ENCODE measurements at regions not wholly inside any gene's neighbourhood (a gene's known extent, or its start where the extent isn't known, plus 50 kb on each side); places are given as distances from the start of the nearest gene placed in this dataset.

DNA sequence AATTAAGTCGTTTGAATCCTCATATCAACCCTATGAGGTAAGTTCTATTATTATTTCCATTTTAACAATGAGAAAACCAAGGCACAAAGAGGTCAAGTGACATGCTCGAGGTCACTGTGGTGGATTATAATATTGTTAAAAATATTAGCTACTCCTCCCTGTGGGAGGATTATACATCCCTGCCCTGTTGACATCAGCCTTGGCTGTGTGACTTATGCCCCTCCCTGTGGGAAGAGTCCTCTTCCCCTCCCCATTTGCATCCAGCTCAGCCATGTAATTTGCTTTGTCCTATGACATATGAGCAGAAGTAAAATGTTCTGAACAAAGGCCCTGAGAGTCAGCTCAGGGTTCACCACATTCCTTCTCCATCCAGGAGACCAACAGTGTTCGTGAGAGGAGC is 152.7 kb upstream of the ZIC3 start:
- TF ChIP-seq EZH2 (IDR thresholded peaks at IDR 0.05; ENCODE audit: low read length): no peak
- no peak for TF ChIP-seq CTCF (optimal IDR thresholded peaks at IDR 0.05 in 1 of 3, IDR thresholded peaks at IDR 0.05 in 1 of 3, conservative IDR thresholded peaks at IDR 0.05 in 1 of 3; ENCODE audit: extremely low read depth in 1 of 3, insufficient read depth in 2 of 3, low read length in 3 of 3)

Data from keratinocyte (primary cell).